NOMO-1 treated with dmso at 0.1 percent for 144 hours (cell line): ENCODE measurements at regions not wholly inside any gene's neighbourhood (a gene's known extent, or its start where the extent isn't known, plus 50 kb on each side); places are given as distances from the start of the nearest gene placed in this dataset.

ENCODE experiments used
- DNase-seq: peaks from one replicate; lab custom pipeline; 2025; ENCODE audit not compliant: unreplicated experiment; lab: John Stamatoyannopoulos, UW

DNA sequence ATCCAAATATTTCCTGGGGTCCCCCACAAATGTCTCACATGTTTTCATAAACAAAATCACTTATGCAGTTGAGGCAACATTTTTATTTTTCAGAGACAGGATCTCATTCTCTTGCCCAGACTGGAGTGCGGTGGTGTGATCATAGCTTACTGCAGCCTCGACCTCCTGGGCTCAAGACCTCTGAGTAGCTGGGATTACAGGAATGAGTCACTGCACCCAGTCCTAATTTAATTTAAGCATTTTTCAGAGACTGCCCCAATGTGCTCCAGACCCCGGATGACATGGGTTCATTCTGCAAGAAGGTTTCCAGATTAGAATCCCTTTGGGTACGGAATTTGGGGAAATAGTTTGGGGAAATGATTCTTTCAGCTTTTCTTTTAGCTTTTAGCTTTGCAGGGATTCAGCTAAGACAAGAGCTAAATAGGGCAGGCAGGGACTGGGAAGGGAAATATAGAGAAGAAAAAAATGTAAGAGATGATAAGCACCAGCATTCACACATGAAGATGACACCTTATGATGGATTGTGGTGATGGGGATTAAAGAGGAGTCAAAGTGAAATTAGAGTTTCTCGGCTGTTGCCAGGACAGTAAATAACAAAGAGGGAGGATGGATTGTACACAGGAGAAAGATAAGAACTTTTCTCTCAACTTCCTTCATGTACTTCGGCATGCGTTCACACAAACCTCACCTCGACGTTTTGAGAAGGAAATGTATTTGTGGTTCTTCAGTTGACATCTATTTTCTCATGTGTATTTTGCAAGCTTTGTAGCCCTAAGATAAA, 169.4 kb upstream of the TAB2 start:
- no peak for DNase-seq

- no peak for DNase-seq
Observed at GRCh38 chr6:149149653-149150052, 167.9 kb upstream of the TAB2 start.

GRCh38 chr6:149150301-149150700, 167.2 kb upstream of the TAB2 start:
- no peak for DNase-seq

GRCh38 chr6:149150801-149151398, 166.6 kb upstream of the TAB2 start:
- DNase-seq: no peak

GRCh38 chr6:149152521-149152920, 165.0 kb upstream of the TAB2 start:
- DNase-seq: no peak

- DNase-seq: no peak
Observed at GRCh38 chr6:149153100-149153499, 164.4 kb upstream of the TAB2 start.

GRCh38 chr6:149153693-149154092, 163.8 kb upstream of the TAB2 start:
- no peak for DNase-seq

GRCh38 chr6:149154261-149154821, 163.2 kb upstream of the TAB2 start:
- DNase-seq: no peak

DNA sequence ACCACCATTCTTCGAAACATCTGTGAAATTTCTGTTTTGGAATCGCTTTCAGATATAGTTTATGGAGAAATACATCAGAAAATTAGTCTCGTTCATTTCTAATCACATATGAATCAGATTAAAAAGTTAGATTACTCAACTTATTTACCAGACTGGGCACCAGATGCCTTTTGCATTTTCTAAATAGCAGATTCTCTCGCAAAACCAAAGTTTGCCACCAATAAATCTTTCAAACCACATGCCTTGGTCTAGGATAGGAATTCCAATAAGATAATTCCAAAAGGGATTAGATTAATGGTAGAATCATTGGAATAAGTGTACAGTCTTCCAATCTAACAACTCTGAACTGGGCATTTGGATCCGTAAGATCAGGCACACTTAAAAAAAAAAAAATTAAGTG, 160.4 kb upstream of the TAB2 start:
- no peak for DNase-seq

- DNase-seq: no peak
Observed at GRCh38 chr6:149158076-149158475, 159.4 kb upstream of the TAB2 start.

DNA sequence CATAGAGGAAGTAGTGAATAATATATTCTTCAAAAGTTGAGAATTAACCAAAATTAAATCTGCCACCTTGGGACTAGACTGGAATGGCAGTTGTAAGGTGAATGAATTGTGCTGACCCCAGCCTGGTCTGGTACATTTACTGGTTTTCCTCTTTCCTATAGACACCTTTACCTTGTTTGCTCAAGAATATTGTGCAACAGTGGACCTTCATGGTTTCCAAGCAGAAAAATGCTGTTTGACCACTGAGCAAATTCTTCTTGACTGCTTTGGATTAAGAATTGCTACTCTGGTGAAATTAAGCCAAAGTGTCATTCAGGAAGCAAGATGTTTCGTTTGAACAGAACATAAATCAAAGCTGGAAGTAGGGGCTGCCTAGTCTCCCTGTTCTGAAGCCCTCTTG, 156.6 kb upstream of the TAB2 start:
- DNase-seq: no peak

DNA sequence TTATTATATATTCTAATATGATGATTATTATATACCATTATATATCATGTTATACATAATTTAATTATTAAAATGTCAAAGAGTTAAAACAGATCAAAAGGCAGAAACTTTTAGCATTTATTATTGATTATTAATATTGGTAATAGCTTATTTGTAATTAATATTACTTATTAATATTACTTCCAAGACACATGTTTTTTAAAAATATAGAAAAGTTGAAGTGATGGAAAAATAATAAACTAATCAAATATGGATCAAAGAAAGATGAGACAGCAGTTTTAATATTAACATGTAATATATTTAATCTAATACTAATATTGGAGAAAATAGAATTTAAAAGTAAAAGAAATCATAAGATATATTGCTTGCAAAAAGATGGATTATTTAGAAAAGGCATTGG, 154.6 kb upstream of the TAB2 start:
- DNase-seq: no peak

DNA sequence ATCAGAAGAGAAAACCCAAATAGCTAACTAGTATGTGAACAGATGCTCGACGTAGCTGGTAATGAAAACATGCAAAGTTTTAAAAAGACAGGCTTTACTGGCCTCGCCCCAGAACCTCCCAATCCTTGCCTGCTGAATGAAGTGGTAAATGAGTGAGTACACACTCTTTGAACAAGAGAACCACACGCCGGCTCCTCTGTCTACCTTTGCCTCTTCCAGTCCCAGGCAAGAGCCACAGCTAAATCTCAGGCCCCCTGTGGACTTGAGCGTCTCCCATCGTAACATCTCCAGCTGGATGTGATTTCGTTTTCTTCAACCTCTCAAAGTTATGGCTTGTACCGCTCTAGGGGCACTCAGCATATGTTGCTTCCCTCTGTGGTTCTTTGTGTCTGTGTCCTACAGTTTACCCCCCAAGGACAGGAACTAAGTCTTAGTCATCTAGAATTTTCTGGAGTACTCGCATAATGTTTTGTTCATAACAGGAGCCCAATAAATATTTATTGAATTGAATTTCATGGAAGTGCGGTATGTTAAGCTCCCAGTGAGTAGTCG, 153.2 kb upstream of the TAB2 start:
- no peak for DNase-seq

DNA sequence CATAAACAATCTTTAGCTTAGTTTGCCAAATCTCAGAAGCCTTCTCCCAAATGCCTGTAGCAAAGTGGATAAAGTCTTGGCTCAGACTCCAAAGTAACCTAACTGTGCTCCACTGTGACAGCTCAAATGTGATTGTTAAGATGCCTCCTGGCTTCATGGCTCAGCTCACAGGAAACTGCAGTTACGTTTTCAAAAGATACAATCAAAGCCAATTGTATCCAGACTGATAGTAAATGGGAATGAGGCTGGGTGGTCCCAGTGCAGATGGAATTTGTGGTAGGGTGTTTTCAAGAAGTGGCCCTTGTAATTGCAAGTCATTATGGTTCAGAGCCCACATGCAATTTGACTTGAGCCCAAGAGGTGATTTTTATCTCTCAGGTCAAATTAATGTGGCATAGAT, 151.2 kb upstream of the TAB2 start:
- no peak for DNase-seq

- no peak for DNase-seq
Observed at GRCh38 chr6:149166747-149167146, 150.8 kb upstream of the TAB2 start.

DNA sequence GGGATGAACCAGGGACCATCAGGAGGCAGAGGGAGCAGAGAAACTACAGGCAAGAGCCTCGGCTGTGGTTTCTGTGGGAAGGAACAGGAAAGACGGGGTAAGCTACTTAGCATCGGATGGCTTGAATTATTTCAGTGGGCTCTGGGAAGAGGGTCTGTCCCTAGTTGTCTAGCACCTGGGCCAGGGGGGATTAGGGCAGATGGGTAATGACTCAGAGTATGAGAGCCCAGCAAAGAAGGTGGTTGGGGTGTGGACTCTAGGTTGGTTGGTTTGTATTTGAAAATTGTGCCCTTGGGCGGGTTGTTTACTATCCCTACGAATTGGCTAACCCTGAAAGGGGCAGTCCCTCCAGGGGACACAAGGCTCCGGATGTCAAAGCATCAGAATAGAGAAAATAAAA, 148.5 kb upstream of the TAB2 start:
- no peak for DNase-seq

DNA sequence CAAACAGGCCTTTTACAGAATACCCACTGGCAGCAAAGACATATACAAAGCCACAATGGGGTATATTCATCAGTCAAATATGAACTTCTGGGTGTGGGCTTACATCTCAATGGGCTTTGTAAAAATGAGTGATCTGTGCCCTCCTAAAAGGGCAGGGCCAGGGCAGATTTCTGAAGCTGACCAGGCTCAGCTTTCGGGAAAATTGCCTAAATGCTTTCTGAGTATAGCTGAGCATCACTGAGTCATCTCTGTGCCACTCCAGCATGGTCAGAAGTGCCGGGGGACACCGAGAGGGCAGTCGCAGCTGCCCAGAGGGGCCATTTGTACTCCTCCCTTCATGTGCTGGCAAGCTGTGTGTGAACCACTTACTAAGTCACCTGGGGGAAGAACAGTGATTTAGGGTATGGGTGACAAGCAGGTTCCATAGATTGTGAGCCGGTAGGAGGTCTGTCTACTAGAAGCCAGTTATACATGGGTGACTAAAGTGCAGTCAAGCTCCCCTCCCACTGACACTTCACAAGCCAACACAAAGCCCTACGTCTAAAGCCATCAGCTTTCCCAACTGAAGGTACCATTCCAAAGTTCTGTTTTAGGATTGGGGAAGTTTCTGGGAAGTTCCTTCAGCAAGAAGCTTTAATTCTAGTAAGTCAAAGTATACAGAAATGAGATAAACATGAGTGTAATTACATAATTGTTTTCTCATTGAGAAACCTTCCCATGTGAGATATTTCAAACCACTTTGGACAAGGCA, 147.6 kb upstream of the TAB2 start:
- no peak for DNase-seq

DNA sequence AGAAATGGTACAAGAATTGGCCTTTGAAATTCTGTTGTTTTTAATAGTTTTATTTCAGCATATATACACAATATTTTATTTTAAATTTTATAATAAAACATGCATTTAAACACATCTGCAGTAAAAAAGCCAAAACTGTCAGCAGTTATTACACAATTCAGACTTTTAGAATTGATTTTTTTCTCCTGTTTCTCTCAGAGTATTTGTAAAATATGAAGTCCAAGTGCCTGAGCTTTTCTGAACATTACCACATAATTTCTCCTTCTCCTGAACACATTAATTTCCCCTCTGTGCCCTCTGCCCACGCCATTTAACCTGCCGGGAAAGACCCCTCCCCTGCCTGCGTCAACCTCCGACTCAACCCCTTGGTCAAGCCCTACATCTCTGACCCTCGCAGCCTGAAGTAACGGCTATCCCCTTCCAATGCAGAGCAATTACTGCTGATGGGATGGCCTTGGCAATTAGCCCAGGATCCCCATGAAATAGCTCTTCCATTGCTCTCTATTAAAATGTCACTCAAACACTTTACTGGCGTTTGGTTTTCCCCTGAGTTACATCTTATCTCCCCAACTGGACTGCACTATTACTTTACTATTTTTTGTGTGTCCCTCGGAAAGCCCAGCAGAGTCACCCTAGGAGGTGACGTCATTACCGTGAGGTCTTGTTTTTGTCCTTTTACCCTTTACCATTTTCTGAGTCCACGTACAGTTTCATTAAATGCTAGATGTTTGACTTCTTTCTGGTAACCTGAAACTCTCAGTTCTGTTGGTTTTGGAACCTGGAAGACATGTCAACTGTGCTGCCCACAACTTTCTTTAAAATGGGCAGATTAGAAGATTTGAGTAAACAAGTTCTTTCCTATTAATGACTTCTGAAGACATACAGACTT, 146.7 kb upstream of the TAB2 start:
- no peak for DNase-seq

GRCh38 chr6:149173222-149173621, 144.3 kb upstream of the TAB2 start:
- DNase-seq: no peak

GRCh38 chr6:149174962-149175361, 142.6 kb upstream of the TAB2 start:
- DNase-seq: no peak
